GM21529 (cell line): ENCODE measurements at regions not wholly inside any gene's neighbourhood (a gene's known extent, or its start where the extent isn't known, plus 50 kb on each side); places are given as distances from the start of the nearest gene placed in this dataset.
"Not testable (repeated sequence)": the region's sequence is repeated elsewhere in the genome, so short reads cannot be mapped to it uniquely, and the experiment has no call there.

ENCODE experiments used
- ATAC-seq: cut with Tn5 transposase; IDR thresholded peaks from one replicate; pipeline ENCODE4 v1.9.1; 2021; ENCODE audit not compliant: unreplicated experiment

- no peak for ATAC-seq
Measured at GRCh38 chr17:77635176-77635575, 323.3 kb upstream of the TNRC6C start.

DNA sequence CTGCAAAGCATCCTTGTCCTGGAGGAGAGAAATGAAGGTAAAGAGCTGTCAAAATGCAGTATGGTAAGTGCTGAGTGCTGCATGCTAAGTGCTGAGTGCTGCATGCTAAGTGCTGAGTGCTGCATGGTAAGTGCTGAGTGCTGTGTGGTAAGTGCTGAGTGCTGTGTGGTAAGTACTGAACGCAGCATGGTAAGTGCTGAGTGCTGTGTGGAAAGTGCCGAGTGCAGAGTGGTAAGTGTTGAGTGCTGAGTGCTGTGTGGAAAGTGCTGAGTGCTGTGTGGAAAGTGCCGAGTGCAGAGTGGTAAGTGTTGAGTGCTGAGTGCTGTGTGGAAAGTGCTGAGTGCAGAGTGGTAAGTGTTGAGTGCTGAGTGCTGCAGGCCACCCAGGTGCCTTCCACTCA is 322.7 kb upstream of the TNRC6C start:
- ATAC-seq: not testable (repeated sequence)

- ATAC-seq: no peak
Measured at GRCh38 chr17:77636835-77637817, 321.4 kb upstream of the TNRC6C start.

DNA sequence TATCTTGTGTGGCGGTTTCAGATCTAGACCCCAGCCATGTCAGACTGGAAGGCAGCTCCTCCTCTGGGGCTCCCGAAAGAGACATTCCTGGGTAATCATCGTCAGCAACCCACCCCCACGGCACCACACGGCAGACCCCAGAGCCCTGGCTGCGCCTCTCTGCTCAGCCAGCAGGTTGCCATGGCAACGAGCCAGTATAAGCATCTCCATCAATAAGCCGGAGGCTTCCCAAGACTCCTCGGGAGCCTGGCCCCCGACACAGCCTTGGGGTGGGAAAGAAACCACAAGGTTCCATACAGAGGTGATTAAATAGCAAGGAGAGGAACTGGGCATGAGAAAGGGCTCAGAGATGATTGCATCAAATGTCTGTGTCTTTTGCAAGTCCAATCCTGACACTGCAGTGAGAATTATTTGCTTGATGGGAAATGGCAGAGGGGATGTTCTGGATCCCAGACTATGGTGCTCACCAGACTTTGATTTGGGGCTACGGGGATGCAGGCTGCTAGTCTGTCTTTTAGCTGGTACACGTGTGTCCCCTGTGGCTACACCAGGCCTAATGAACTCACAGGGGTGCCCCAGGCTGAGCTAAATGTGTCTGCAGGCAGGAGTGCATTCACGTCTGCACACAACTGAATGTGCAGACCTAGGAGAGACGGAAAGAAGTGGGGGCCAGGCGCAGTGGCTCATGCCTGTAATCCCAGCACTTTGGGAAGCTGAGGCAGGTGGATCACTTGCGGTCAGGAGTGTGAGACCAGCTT is 320.5 kb upstream of the TNRC6C start:
- no peak for ATAC-seq

DNA sequence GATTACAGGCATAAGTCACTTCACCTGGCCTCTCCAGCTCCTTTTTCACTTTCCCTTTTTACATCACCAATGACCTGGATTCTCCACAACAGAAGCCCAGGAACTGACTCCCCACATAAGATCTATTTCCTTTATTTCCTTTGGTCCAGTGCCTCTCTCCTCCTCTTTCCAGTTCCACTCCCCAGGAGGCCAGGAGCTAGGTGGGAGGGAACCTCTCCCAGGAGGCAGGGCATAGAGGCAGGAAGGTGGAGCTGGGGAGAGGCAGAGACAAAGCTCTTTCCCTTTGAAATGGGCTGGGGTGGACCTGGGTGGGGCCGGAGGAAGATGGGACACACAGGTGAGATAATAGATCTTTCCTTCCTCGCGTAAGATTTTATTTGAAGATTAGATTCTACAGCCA is 318.3 kb upstream of the TNRC6C start:
- no peak for ATAC-seq

- no peak for ATAC-seq
Measured at GRCh38 chr17:77640916-77641605, 317.4 kb upstream of the TNRC6C start.

DNA sequence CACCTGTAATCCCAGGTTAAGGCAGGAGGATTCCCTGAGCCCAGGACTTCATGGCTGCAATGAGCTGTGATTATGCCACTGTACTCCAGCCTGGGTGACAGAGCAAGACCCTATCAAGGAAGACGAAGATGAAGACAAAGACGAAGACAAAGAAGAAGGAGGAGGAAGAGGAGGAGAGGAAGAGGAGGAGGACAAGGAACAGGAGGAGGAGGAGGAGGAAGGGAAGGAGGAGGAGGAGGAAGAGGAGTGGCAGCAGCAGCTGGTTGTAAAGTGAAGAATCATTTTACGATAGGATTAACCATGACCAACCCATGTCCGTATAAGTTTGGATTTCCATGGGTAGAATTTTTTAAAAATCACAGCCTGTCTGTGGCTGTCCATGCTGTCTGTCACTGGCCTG is 316.8 kb upstream of the TNRC6C start:
- no peak for ATAC-seq

GRCh38 chr17:77644181-77645071 is 314.1 kb upstream of the TNRC6C start:
- no peak for ATAC-seq

DNA sequence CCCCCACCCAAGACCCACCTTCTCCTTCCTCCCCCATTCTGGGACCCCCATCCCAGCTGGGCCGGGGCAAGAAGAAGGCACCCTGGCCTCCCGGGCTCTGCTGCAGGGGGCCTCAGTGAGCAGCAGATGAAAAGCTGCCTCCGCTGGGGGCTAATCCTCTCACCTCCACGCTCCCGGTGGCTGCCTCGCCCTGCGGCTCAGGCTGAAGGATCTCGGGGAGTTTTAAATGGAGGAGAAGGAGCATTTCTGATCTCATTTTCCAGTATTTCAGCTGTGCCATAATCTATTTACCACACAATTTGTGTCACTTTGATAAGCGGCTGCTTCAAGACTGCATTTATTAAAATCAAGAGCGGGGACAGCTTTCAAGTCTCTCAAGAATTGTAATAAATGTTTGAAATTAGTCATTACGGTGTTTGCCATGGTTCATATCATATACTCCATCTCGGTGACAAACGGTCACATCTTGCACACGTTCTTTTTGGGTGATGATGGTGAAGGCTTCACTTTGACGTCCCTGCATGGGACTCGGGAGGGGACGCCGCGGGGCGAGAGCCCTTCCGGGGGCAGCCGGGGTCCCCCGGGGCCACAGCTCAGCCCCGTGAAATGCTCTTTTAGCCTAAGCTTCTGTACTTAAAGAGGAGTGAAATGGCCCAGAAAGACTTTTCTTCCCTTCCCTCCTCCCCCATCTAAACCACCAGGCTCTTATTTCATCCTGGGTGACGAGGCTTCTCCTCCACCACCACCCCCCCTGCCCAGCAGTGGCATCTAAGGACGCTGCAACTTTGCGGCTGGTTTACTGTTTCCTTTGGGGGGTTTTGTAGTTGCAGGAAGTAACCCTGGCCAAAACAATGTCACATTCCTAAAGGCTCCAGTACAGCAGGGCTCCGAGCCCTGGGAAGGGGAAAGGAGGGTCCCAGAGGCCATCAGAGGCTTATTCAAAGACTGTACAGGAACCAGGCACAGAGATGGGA is 313.1 kb upstream of the TNRC6C start:
- ATAC-seq: no peak

GRCh38 chr17:77646046-77646430 is 312.5 kb upstream of the TNRC6C start:
- ATAC-seq: no peak

GRCh38 chr17:77647531-77647930 is 311.0 kb upstream of the TNRC6C start:
- no peak for ATAC-seq

DNA sequence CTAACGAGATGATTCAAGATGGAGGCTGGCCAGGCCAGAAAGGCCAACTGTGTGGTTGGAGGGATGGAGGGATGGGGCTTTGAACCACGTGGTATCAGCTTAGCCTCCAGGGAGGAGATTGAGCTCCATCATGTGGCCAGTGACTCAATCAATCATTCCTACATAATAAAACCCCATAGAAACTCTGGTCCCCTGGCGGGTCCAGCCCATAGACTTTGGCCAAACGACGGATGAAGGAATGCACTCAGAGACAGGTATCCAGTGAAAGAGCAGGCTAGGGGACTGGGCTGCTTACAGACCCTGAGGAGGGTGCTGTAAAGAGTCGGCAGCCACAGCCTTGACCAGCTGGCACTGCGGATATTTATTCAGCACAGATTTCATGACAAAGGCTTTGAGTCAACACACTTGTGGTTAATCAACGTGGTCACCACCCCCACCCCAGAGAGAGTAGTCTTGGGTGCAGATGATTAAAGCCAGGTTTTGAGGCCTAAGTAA is 308.7 kb upstream of the TNRC6C start:
- no peak for ATAC-seq

GRCh38 chr17:77651988-77652387 is 306.5 kb upstream of the TNRC6C start:
- no peak for ATAC-seq

- ATAC-seq: no peak
Measured at GRCh38 chr17:77654296-77654695, 304.2 kb upstream of the TNRC6C start.

DNA sequence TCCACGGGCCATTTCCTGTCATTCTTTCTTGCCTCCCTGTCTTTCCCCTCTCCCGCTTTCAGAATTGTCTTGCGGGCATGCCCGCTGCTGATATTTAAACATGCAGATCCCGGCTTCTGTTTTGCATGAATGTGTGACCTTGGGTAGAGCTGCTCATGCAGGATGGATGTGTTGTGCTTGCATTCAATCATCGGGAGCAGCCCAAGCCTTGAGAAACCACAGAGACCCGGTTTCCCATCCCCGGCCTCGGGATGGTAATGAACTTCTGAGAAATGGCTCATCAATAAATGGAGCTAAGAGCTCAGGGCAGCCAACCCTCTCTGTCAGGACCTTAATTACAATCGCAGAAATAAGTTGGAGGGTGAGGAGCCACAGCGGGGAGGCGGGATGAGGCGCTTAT is 303.7 kb upstream of the TNRC6C start:
- ATAC-seq: no peak

DNA sequence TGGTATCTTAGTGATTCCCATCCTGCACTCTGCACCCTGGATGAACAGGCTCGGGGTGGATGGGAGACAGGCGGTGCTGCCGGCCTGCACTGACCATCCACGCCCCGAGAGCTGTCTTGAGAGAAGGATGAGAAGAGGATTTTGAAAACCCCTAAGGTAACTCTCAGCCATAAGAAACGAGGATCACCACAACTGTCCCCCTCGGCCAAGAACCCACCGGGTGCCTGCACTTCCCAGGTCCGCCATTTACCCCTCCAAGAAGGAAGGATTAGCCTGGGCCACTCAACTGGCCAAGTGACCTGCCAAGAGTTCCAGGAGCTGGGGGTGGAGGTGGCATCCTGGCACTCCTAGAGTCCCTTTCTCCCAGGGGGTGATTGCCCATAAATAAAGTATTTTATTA is 302.4 kb upstream of the TNRC6C start:
- no peak for ATAC-seq

- ATAC-seq: no peak
Measured at GRCh38 chr17:77657839-77658238, 300.7 kb upstream of the TNRC6C start.

DNA sequence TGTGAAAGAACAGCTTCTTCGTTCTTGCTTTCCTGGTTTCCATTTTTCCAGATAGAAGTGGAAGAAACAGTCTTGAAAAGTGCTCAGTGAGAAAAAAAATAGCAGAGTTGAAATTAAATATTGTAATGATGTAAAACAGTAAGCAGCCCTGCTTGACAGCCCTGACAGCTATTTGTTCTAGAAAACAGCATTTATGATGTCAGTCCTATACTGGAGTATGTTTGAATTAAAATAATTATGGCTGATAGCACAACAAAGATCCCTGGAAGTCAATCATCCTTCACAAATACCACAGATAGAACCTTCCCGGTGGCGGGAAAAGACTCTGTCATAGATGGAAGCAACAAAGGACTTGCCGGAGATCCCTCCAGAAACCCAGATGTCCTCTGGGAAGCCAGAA is 298.0 kb upstream of the TNRC6C start:
- ATAC-seq: no peak

DNA sequence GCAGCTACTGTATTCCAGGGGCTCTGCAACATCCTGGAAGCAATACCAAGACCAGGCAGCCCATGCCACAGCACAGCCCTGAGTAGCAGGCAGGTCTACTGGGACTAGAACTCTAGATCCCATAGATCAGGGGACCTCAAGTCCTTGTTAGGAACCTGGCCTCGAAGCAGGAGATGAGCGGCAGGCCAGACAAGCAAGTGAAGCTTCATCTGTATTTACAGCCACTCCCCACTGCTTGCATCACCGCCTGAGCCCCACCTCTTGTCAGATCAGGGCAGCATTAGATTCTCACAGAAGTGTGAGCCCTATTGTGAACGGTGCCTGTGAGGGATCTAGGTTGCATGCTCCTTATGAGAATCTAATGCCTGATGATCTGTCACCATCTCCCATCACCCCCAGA is 295.7 kb upstream of the TNRC6C start:
- ATAC-seq: no peak
